ENCODE measurements at regions not wholly inside any gene's neighbourhood (a gene's known extent, or its start where the extent isn't known, plus 50 kb on each side); places are given as distances from the start of the nearest gene placed in this dataset.

DNA sequence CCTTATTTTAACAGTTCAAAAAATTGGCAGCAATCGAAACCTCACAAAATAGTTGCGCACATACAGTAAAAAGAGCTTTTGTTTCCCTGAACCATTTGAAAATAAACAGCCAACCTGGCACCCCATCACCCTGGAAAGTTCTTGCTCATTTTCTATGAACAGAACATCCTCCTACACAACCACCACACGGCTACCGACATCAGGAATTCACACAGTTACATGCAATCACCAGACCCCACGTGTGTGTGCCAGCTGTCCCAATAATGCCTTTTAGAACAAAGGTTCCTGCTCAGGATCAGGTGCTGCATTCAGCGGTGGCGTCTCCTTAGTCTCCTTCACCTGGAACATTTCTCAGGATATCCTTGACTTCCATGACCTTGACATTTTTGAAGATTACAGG is 186.5 kb downstream of the KLF13 start:
- no peak for DNase-seq

DNA sequence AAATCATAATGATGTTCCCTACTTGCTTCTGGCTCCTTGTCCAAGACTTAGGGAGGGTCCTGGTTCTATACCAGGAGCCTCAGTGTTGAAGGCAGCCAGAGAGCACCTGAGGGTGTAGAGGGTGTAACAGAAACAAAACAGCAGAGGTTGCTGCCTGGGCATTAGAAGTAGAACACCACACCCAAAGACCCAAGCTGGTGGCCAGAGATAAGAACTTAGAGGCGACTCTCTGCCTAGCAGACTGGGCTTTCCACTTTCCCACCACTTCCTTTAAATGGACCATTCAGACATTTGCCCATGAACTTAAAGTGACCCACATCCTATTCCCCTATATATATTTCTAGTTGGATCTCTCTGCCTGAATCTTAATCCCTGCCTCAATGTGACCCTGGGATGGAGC is 189.8 kb downstream of the KLF13 start:
- no peak for DNase-seq

DNA sequence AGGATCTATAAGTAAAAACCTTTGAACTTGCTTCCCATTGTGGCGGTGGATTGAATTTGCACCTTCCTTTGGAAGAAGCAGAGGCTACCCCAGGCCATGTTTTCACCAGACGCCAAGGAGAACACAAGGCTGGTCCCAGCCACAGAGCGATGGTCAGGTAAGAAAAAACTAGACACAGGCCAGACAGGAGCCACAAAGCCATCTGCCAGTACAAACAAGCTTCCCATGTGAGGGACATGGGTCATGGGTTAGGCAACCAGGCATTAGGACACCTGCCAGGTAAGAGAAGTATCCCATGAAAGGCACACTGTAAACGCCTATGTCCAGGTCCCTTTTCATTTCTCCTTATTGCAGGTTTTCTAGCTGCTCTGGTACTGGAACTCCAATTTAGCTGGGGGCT is 190.2 kb downstream of the KLF13 start:
- no peak for DNase-seq

DNA sequence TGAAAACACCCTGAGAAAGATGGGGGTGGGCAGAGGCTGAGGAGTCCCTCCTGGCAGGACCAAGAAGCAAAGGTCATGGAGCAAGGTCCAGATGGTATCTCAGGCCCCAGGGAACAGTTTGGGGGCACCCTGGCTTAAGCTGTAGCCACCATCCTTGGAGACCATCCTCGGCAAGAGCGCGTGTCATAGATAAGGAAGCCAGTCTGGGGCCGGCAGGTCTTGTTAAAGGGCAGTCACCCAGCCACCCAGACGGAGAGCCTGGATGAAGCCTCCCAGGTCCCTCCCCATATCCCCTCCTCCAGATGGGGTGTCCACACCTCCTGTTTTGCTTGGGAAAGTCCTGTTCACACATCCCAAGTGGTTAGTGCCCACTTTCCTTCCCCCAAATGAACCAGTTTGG is 191.1 kb downstream of the KLF13 start:
- no peak for DNase-seq

DNA sequence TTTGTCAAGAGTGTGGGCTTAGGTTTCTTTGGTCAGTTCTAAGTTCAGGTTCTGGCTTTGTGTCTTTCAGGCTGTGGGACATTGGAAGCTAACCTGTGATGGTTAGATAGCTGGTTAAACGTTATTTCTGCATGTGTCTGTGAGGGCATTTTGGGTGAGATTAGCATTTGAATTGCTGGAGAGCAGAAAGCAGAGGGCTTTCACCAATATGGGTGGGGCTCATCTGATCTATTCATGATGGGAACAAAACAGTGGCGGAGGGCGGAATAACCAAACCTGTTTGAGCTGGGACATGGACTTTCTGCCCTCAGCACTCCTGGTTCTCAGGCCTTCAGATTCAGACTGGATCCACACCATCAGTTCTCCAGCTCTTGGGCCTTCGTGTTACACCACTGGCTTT is 195.4 kb downstream of the KLF13 start:
- DNase-seq = no peak

DNA sequence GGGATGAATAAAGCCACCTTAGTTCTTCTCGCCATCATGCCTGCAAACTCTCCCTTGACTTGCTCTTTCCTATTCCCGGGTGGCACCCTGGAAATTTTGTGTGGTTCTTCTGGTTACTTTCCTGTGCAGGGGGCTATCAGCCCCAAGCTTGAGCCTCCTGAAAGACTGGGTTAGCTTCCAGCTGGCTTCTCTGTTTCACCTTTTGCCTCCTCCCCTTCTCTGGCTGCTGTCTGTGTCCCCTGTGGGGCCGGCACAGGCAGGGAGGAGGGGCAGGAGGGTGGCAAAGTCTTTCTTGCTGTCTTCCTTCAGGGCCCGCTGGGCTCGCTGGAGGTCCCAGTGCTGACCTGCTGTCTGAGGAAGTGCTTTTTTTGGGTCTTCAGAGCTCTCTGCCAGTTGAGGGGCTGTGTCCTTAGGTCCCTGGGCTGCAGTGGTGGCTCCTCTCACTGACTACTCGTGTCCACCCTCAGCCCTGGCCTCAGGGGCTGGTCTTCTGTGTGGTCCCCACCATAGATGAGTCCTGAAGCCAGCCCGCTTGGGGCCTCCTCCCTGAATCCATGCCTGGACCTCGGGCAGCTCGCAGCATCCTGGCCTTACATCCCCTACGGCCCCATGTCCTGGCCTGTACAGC is 196.5 kb downstream of the KLF13 start:
- no peak for DNase-seq

DNA sequence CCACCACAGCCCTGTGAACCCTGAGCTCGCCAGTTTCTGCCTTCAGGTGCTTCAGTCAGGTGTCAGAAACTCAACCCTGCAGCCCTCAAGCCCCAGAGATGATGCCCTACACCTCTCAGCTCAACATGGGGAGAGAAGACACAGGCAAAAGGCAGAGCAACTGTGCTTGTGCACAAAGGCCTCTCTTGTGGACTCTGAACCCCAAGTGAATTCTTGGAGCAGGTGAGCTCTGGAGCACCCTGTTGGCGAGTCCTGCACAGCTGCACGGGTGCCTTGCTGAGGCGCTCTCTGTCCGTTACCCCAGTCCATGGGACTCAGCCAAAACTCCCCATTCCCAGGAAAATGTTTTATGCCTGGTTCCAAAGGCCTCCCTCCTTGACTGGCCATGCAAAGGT is 197.0 kb downstream of the KLF13 start:
- no peak for DNase-seq

DNA sequence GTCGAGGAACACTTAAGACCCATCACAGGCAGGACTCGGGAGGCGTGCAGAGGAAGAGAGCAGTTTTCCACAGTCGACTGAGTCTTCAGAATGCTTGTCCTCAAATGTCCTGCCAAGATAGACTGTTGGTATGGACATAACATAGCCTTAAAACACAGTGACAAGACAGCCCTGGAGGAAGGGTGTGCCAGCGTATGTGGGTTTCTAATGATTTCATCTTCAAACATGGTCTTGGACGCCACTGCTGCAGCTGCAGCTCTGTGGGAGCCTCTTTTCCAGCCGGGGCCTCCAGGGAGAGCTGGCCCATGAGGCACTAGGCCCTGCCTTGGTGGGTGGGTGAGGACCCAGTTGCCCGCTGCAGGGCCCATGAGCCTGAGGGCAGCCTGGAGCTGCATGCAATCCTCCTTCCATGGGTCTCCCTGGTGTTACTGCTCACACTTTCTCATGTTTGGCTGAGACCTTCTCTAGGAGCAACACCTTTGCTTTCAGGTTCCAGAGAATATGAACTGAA is 198.6 kb downstream of the KLF13 start:
- no peak for DNase-seq

DNA sequence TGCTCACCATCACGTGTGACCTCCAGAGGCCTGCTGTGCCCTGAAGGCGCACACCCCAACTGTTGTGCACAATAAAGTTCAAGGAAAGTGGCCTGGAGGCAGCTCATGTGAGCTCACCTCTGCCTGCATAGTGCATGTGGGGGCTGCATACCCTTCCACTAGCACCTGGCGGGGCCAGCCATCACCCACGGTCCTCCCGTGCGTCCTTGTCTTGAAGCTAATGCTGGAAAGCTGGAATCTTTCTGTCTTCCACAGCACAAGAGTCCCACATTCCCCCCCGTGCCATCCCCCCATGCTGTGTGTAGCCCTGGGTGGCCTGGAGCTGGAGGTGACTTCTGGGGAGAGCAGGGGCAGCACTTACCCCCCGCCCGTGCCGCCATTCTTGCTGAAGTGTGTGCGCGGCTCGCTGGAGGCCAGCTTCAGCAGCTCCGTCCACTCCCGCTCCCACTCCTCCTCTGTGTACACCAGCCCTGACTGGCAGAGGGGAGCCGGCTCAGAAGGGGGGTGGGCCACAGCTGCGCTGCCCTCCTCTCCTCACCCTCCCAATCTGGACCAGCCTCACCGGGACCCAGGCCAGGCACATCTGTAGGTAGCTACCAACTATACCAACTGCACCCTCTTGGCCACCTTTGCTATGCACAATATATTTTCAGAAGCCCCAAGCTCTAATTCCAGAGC is 199.5 kb downstream of the KLF13 start:
- DNase-seq = no peak

DNA sequence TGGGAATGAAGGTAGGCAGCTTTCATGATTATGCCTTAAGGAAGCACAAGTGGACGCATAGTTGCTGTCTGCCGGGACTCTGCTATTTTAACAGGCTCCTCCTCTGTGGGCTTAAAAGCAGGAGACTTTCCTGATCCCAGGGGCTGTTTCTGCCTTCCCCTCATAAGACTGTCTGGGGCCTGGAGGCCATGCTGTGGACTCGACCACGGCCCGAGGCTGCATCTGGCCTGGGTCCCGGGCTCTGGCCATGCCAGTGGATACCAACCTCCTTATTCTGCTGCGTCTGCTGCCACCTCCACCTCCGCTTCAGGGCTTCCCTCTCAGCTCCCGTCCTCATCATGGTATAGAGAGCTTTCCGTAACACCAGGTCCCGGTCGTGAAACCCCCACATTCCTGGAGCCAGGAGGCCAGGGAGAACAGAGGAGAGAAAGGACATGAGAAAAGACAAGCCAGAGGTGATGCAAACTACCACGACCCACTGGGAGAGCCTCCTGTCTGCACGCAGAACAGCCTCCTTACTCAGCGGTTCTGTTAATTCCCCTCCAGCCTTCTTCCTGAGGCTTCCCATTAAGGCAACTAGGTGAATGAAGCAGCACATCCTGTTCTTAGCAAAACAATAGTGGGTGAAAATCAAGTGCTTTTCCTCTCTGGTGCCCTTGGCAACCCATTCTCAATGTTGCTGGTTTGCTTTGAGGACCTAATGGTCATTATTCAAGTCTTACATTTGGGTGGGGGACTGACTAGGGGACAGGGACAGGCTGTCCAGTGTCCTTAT is 200.5 kb downstream of the KLF13 start:
- no peak for DNase-seq

DNA sequence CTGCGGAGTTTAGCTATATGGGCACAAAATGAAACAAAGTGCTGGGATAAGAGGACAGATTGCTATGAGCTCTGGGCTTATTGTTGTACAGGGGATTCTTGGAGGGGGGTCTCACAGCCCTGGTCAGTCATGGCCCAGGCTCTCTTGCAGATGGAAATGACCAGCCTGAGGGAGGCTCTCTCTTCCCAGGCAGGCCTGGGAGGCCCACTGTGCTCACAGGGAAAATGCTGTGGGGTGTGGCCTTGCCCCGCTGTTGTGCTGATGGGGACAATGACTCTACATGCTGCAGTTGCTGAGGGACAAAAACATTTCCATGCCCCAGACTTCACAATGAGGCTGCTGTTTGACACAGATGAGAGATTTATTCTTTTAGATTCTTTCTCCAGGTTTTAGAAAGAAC is 202.2 kb downstream of the KLF13 start:
- DNase-seq = no peak

DNA sequence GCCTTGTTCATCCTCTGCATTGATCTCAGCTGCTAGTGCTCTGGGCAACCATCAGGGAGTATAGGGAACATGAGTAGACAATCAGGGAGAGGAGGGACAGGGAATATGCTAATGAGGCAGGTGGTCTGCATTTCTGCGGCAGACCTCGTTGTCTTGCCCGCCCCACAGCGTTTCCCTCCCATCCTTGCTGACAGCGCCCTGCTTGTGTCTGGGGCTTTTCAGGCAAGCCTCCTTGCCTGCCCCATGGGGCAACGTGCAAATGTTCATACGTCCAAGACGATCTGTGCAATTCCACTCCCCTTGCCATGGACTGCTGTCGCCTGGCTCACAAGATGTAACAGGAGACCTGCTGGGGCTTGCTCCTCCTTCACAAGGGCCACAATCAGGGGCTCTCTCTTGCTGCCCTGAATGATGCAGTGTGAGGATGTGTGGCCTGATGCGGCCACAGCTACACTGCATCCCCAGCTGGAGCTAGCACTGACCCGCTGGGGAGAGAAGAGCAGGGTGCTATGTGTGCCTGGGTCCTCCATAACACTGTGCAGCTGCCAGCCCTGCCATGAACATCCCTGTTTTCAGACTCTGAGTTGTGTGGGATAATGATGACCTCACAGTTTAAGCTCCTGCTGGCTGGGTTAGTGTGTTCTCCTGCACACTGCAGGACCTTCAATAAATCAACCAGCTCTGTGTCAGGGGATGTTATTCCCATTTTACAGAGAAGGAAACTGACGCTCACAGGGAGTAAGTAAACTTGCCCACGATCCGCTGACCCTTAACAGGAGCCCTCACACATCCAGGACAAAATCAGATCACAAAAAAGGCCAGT is 211.3 kb downstream of the KLF13 start:
- no peak for DNase-seq

DNA sequence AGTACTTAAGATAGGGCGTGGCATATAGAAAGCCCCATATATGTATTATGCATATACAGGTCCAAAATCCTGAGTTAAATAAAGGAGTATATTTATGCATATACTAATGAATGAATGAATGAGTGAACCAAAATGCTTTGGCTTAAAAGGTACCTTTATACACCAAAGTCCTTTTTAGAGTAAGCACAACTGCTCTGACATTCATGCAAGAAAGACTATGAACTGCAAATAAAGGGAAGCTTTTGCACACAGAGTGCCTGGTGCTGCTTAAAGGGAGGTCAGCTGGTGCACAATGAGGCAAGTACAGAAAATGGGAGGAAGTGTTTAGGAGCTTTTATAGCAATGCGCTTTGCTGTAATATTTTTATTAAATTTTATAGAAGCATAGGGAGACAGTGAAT is 214.0 kb downstream of the KLF13 start:
- no peak for DNase-seq

DNA sequence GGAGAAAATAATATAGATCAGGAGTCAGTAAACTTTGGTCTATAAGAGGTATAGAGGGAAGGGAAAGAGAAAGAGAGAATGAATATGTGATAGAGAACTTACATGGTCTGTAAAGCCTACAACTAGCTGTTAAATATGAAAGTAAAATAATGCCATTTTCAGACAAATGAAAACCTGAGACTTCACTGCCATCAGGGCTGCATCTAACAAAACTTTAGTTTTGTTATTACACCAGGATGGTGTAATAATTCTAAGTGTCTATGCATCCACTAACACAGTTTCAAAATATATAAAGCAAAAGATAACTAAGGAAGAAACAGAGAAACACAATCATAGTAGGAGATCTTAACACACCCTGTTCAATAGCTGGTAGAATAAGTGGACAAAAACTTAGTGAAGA is 217.7 kb downstream of the KLF13 start:
- no peak for DNase-seq

DNA sequence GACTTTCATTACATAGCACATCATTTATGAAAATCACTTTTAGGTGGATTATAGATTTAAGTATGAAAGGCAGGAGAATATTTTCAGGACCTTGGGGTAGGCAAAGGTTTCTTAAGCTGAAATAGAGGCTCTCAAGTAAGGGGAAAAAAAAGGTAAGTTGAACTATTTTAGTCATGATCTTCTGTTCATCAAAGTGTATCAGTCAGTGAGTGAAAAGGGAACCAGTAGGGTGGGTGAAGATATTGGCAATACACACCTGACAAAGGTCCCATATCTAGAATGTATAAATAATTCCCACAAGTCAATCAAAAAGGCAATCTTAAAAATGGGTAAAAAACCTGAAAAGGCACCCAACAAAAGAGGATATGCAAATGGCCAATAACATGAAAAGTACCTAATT is 218.6 kb downstream of the KLF13 start:
- DNase-seq = no peak

DNA sequence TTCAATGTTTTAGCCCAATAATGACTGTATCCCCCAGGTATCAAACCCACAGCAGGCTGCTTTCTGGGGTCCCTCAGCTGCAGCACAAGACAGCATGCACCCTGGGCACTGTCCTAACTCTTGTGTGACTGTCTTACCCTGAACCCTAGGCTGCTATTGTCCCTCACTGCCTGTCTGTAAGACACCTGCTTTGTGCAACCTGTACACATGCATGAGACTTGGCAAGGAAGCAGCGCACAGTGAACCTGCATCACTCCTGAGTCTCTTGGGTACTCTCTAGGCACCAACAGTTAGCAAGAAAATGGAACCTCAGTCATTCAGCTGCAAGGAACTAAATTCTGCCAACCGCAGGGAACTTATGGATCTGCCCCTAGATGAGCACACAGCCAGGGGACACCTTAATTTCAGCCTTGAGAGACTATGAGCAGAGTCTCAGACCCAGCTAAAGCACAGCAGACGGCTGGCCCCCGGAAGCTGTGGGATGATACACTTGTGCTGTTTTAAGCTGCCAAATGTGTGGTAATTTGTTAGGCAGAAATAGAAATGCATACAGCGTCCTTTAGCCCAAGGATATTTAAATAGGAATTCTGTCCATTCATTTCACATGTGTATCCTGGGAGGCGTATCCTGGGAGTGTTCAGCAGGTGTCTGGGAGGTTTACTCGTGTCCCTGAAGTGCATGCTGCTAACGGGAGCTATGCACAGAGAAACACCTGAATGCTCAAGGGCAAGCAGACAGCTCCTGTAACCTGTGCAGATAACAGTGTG is 223.8 kb downstream of the KLF13 start:
- DNase-seq = no peak

DNA sequence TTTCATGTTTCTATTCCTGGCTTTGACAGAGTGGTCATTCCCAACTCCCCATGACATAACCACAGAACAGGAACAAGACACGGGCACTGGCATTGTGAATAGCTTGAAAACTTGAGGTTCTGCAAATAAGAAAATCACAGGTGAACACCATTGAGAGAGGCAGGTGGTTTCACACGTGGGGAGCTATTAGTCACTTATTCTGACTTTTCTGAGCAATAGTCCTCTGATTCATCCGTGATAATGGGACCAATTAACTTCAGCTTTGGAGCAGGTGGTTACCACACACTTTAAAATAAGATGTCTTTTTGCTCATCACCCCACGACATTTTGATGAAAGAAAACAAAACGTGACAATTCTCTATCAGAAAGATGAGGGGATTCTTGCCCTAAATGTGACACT is 224.7 kb downstream of the KLF13 start:
- DNase-seq = no peak

DNA sequence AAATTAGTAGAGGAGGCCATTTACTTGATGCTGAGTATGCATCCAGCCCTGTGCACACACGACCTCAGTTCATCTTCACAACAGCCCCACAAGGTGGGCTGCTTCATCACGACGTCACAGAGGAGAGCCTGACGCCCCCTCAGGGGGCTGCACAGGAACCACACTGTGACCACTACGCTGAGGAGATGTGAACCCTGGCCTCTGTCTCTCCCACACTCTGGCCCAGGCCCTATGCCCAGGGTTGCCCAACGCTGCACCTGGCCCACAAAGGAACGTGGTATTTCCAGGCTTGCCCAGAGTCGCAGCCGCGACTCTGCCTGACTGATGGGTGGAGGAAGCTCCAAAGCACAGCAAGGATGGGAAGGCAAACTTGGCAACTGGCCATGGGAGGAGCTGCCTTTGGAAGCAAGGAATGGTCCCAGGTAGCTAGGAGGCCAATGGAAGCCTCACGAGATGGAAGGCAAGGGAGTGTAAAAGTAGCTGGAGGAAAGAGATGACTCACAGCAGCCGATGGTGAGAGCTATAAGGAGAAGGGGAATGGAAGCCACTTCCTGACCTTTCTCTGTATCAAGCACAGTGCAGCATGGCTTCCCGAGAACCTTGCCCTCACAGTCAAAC is 226.0 kb downstream of the KLF13 start:
- no peak for DNase-seq

DNA sequence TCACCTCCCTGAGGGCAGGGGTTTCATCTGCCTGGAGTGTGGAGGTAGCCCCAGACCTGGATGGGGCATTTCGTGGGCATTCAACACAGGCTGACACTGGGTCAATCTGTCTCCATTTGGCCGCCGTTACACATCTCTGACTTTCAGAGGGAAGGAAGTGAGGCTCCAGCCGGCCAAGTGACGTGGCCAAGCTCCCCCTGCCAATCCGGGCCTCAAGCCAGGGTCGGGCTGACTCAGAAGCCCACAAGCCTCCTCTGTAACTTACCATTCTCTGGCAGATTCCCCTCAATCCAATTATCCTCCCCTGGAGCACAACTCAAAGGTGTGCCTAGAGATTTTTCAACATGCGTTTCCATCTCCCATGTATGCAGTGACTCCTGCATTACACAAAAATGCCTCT is 227.6 kb downstream of the KLF13 start:
- DNase-seq = no peak

DNA sequence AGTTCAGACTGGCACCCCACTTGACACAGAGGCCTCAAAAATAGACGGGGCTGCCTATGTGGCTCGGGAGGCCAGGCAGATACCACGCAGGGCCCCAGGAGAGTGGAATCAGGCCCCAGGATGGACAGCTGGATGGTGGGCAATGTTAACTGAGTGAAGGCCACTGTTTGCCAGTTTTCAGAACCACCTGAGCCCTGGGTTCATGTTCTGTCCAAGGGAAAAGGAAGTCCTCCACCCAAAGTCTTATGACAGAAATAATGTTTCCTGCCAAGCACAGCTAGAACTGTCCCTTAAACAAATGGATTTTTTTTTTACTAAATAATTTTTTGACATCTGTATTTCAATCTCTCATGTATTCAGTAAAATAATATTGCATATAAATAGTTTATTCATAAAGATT is 228.4 kb downstream of the KLF13 start:
- DNase-seq = no peak

DNA sequence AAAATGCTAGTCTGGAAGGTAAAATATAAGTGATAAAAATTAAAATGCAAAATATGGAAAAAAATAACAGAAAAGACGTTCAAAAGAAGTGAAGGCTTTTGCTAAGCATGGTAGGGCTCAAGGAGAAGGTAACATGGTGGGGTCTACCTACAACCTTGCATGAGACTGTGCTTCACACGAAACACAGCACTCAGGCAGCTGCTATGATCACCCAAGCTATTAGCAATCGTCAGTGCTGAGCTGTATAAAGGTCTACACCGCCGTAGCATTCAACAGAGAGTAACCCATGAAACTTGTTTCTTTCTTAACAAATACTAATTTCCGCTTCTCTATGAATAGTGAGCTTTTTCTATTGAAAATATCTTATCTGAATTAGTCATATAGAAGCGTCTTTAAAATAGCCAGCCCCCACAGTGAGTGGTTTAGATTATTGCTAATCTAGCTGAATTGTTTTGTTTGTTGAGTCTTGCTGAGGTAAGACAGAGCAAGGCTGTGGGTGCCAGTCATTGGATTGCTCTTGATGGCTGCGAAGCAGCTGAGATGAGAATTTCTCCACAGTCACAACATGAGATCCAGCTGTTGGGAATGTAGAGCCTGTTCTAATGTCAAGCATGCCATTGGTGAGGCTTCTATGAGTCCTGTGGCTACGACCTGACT is 230.0 kb downstream of the KLF13 start:
- DNase-seq = no peak
